ENCODE measurements at regions not wholly inside any gene's neighbourhood (a gene's known extent, or its start where the extent isn't known, plus 50 kb on each side); places are given as distances from the start of the nearest gene placed in this dataset.

GRCh38 chr13:56134524-56134923 is 1006.2 kb upstream of the PRR20A start:
- H3K36me3 ChIP-seq = no peaks in the 10 kb centered on the region
- H3K4me1 ChIP-seq = no peaks in the 10 kb centered on the region
- H3K9me3 ChIP-seq = peaks cover 4% of the 10 kb centered on the region
- H3K27ac ChIP-seq = no peak overlapping the region
- no peak overlapping the region for H3K4me3 ChIP-seq
- H3K27me3 ChIP-seq = no peaks in the 10 kb centered on the region
- 86% methylated on average over 3 of the region's 3 CpGs for WGBS
- no peak for DNase-seq (ENCODE audit: low spot score in 2 of 2)
- TF ChIP-seq EP300 (IDR thresholded peaks at IDR 0.05) (no peak), POLR2A (IDR thresholded peaks at IDR 0.05) (no peak), POLR2AphosphoS5 (IDR thresholded peaks at IDR 0.05) (no peak), CTCF (IDR thresholded peaks at IDR 0.05) (no peak)

GRCh38 chr13:56166864-56167263 is 973.9 kb upstream of the PRR20A start:
- DNase-seq (ENCODE audit: low spot score in 2 of 2) = no peak
- H3K4me3 ChIP-seq = no peak overlapping the region
- no peaks in the 10 kb centered on the region for H3K4me1 ChIP-seq
- H3K27ac ChIP-seq = no peak overlapping the region
- 100% methylated on average over 2 of the region's 2 CpGs for WGBS
- H3K27me3 ChIP-seq = no peaks in the 10 kb centered on the region
- no peaks in the 10 kb centered on the region for H3K36me3 ChIP-seq
- TF ChIP-seq POLR2A (IDR thresholded peaks at IDR 0.05) (no peak), EP300 (IDR thresholded peaks at IDR 0.05) (no peak), POLR2AphosphoS5 (IDR thresholded peaks at IDR 0.05) (no peak), CTCF (IDR thresholded peaks at IDR 0.05) (no peak)
- no peaks in the 10 kb centered on the region for H3K9me3 ChIP-seq

- DNase-seq (ENCODE audit: low spot score in 2 of 2) = no peak
- no peaks in the 10 kb centered on the region for H3K4me1 ChIP-seq
- H3K27me3 ChIP-seq = no peaks in the 10 kb centered on the region
- H3K27ac ChIP-seq = no peak overlapping the region
- no peaks in the 10 kb centered on the region for H3K9me3 ChIP-seq
- H3K36me3 ChIP-seq = no peaks in the 10 kb centered on the region
- WGBS = 83% methylated on average over 2 of the region's 2 CpGs
- TF ChIP-seq EP300 (IDR thresholded peaks at IDR 0.05) (no peak), POLR2A (IDR thresholded peaks at IDR 0.05) (no peak), POLR2AphosphoS5 (IDR thresholded peaks at IDR 0.05) (no peak), CTCF (IDR thresholded peaks at IDR 0.05) (no peak)
- no peak overlapping the region for H3K4me3 ChIP-seq
Observed at GRCh38 chr13:56168581-56168980, 972.1 kb upstream of the PRR20A start.

GRCh38 chr13:56173346-56173745 is 967.4 kb upstream of the PRR20A start:
- Histone ChIP-seq H3K27me3 (no peaks in the 10 kb centered on the region), H3K36me3 (no peaks in the 10 kb centered on the region), H3K4me3 (no peak overlapping the region), H3K4me1 (no peaks in the 10 kb centered on the region), H3K9me3 (peaks cover 3% of the 10 kb centered on the region), H3K27ac (no peak overlapping the region)
- WGBS = 66% methylated on average over 2 of the region's 2 CpGs
- no peak for DNase-seq (ENCODE audit: low spot score in 2 of 2)
- TF ChIP-seq POLR2AphosphoS5 (IDR thresholded peaks at IDR 0.05) (no peak), POLR2A (IDR thresholded peaks at IDR 0.05) (no peak), CTCF (IDR thresholded peaks at IDR 0.05) (no peak), EP300 (IDR thresholded peaks at IDR 0.05) (no peak)

- 86% methylated on average over 1 of the region's 3 CpGs for WGBS
- DNase-seq (ENCODE audit: low spot score in 2 of 2) = no peak
- H3K4me1 ChIP-seq = no peaks in the 10 kb centered on the region
Observed at GRCh38 chr13:56182598-56182997, 958.1 kb upstream of the PRR20A start.

More at GRCh38 chr13:56182598-56182997, 958.1 kb upstream of the PRR20A start:
- H3K27me3 ChIP-seq = no peaks in the 10 kb centered on the region
- no peak overlapping the region for H3K27ac ChIP-seq
- H3K36me3 ChIP-seq = no peaks in the 10 kb centered on the region
- TF ChIP-seq POLR2A (IDR thresholded peaks at IDR 0.05) (no peak), CTCF (IDR thresholded peaks at IDR 0.05) (no peak), POLR2AphosphoS5 (IDR thresholded peaks at IDR 0.05) (no peak), EP300 (IDR thresholded peaks at IDR 0.05) (no peak)
- no peak overlapping the region for H3K4me3 ChIP-seq
- H3K9me3 ChIP-seq = peaks cover 17% of the 10 kb centered on the region

All from suprapubic skin (tissue), 4 donors.